Breast epithelium (tissue), 4 donors: ENCODE measurements at regions not wholly inside any gene's neighbourhood (a gene's known extent, or its start where the extent isn't known, plus 50 kb on each side); places are given as distances from the start of the nearest gene placed in this dataset.

ENCODE experiments used
- DNase-seq, 2 donors: peaks; one replicate each; pipeline ENCODE4 v3.0.0-alpha.2; 2019; ENCODE audit warnings: low spot score in 2 of 2
- H3K27ac ChIP-seq, 2 donors: fragments of 200-600 bp; sonication (generic) in 1 of 2; one replicate each; pipeline ENCODE4 v1.5.1; 2016 to 2019; ENCODE audit warnings: mild to moderate bottlenecking in 1 of 2
- H3K27me3 ChIP-seq, 2 donors: fragments of 200-600 bp; sonication (generic) in 1 of 2; one replicate each; pipeline versions ENCODE4 v1.5.1 to v1.6.0; 2017 to 2019; ENCODE audit warnings: control low read depth in 1 of 2, mild to moderate bottlenecking in 1 of 2
- H3K36me3 ChIP-seq: fragments of 200-600 bp; one replicate; pipeline ENCODE4 v1.5.1; 2019
- H3K4me1 ChIP-seq, 2 donors: fragments of 200-600 bp; sonication (generic); one replicate each; pipeline ENCODE4 v1.5.1; 2016 to 2019; ENCODE audit warnings: control low read depth in 1 of 2
- H3K4me3 ChIP-seq, 3 donors: fragments of 200-600 bp; sonication (generic); 1 replicate in 2 of 3; 2 replicates in 1 of 3; pipeline ENCODE4 v1.5.1; 2016 to 2019; ENCODE audit warnings: mild to moderate bottlenecking in 3 of 3, moderate library complexity in 2 of 3
- H3K9me3 ChIP-seq, 2 donors: fragments of 200-600 bp; sonication (generic) in 1 of 2; one replicate each; pipeline ENCODE4 v1.5.1; 2016 to 2019; ENCODE audit warnings: control low read depth in 1 of 2
- CTCF ChIP-seq, 3 donors: fragments of 450-650 bp; IDR thresholded peaks; one replicate each; pipeline ENCODE4 v1.5.1; 2016 to 2017; ENCODE audit warnings: antibody characterized with exemption in 3 of 3, mild to moderate bottlenecking in 3 of 3, moderate library complexity in 3 of 3
- POLR2A ChIP-seq: fragments of 450-650 bp; IDR thresholded peaks from one replicate; pipeline ENCODE4 v1.6.1; 2016; ENCODE audit warnings: antibody characterized with exemption, mild to moderate bottlenecking, moderate library complexity
- POLR2AphosphoS5 ChIP-seq, 3 donors: sonication (generic); formaldehyde crosslinking; IDR thresholded peaks; one replicate each; pipeline ENCODE4 v1.6.1; 2017; ENCODE audit warnings: antibody characterized with exemption in 3 of 3
- intact Hi-C: fragments of 100-400 bp; cut with DNase I; formaldehyde crosslinking; loops from one replicate; pipeline ENCODE4 v1.15.1; 2023; ENCODE audit warnings: low total_unique reads

- intact Hi-C loops = no loop called here
- Histone ChIP-seq H3K27me3 (peaks cover 0 to 53% of the 10 kb centered on the region in 2 donors), H3K9me3 (no peaks in the 10 kb centered on the region), H3K27ac (no peak overlapping the region), H3K4me1 (no peaks in the 10 kb centered on the region), H3K4me3 (no peak overlapping the region), H3K36me3 (no peaks in the 10 kb centered on the region)
- DNase-seq = no peak
- TF ChIP-seq CTCF (IDR thresholded peaks at IDR 0.05) (no peak), POLR2AphosphoS5 (IDR thresholded peaks at IDR 0.05) (no peak), POLR2A (no peak)
These were observed 85.8 kb upstream of the PRPS1 start for GRCh38 chrX:107542500-107542899.

GRCh38 chrX:107547621-107548020 is 80.7 kb upstream of the PRPS1 start:
- Histone ChIP-seq H3K27me3 (peaks cover 0 to 83% of the 10 kb centered on the region in 2 donors), H3K4me1 (no peaks in the 10 kb centered on the region), H3K4me3 (no peak overlapping the region), H3K27ac (no peak overlapping the region), H3K9me3 (no peaks in the 10 kb centered on the region), H3K36me3 (no peaks in the 10 kb centered on the region)
- intact Hi-C loops = no loop called here
- DNase-seq = no peak
- TF ChIP-seq POLR2AphosphoS5 (IDR thresholded peaks at IDR 0.05) (no peak), CTCF (IDR thresholded peaks at IDR 0.05) (no peak), POLR2A (no peak)

GRCh38 chrX:107548775-107549174 is 79.5 kb upstream of the PRPS1 start:
- no peaks in the 10 kb centered on the region for H3K9me3 ChIP-seq
- no peaks in the 10 kb centered on the region for H3K36me3 ChIP-seq
- intact Hi-C loops = no loop called here
- TF ChIP-seq POLR2AphosphoS5 (IDR thresholded peaks at IDR 0.05) (no peak), CTCF (IDR thresholded peaks at IDR 0.05) (no peak), POLR2A (no peak)
- H3K4me1 ChIP-seq = no peaks in the 10 kb centered on the region
- no peak overlapping the region for H3K27ac ChIP-seq
- no peak overlapping the region for H3K4me3 ChIP-seq
- DNase-seq = no peak
- H3K27me3 ChIP-seq = peaks cover 0 to 88% of the 10 kb centered on the region in 2 donors

GRCh38 chrX:107549504-107549903 is 78.8 kb upstream of the PRPS1 start:
- DNase-seq = no peak
- intact Hi-C loops = no loop called here
- Histone ChIP-seq H3K36me3 (no peaks in the 10 kb centered on the region), H3K4me1 (no peaks in the 10 kb centered on the region), H3K9me3 (no peaks in the 10 kb centered on the region), H3K4me3 (no peak overlapping the region), H3K27ac (no peak overlapping the region), H3K27me3 (peaks cover 0 to 88% of the 10 kb centered on the region in 2 donors)
- TF ChIP-seq POLR2A (no peak), POLR2AphosphoS5 (IDR thresholded peaks at IDR 0.05) (no peak), CTCF (IDR thresholded peaks at IDR 0.05) (no peak)

- Histone ChIP-seq H3K27me3 (peaks cover 0 to 84% of the 10 kb centered on the region in 2 donors), H3K36me3 (no peaks in the 10 kb centered on the region), H3K9me3 (no peaks in the 10 kb centered on the region), H3K27ac (no peak overlapping the region), H3K4me1 (no peaks in the 10 kb centered on the region), H3K4me3 (no peak overlapping the region)
- TF ChIP-seq POLR2A (no peak), POLR2AphosphoS5 (IDR thresholded peaks at IDR 0.05) (no peak), CTCF (IDR thresholded peaks at IDR 0.05) (no peak)
- intact Hi-C loops = no loop called here
- no peak for DNase-seq
These were observed 76.8 kb upstream of the PRPS1 start for GRCh38 chrX:107551546-107551945.
